DMS53 treated with DMSO at 0.1 percent for 48 hours (cell line): ENCODE measurements at regions not wholly inside any gene's neighbourhood (a gene's known extent, or its start where the extent isn't known, plus 50 kb on each side); places are given as distances from the start of the nearest gene placed in this dataset.
A peak's percentile ranks its signal among the peaks of the same experiment; 100 is the strongest.
"Not testable (repeated sequence)": the region's sequence is repeated elsewhere in the genome, so short reads cannot be mapped to it uniquely, and the experiment has no call there.

Source experiments
- DNase-seq: peaks from one replicate; lab custom pipeline; 2025; ENCODE audit not compliant: unreplicated experiment; lab: John Stamatoyannopoulos, UW

DNA sequence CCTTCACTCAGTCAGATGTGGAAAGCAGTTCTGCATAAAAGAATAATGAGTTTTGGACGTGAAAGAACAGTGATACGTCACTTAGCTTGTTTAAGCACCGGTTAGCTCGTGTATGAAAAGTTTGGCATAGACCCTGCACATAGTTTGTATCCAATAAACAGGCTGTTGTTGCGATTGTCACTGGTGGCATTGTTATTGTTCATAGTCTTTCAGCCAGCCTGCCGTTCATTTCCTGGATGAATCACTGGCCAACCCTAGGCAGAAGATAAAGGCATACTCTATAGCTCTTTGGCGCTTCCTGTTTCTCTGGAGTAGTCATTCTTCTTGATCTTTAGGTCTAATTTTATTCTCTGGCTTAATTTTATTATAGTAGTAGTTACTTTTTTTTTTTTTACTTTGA is 57.8 kb upstream of the ANKRD30A start:
- no peak for DNase-seq

- not testable (repeated sequence) for DNase-seq
Observed at GRCh38 chr10:37062296-37062695, 63.1 kb upstream of the ANKRD30A start.

DNA sequence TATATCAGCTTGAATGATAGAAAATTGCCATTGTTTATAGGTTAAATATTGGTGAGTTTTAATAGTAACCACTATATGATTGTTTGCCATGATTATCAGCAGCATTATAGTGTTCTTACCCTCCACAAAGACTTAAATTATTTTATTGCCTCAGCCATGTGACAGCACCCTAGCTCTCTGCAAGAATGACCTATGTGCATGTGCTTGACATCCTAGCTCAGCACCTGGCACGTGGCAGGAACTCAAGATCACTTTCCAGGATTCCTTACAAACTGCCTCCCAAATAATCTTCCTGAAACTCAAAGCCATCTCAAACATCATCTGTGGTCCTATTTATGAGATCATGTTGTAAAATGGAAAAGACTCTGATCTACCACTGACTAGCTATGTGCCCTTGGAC is 68.1 kb upstream of the ANKRD30A start:
- DNase-seq, result no peak

GRCh38 chr10:37053476-37053875 is 71.9 kb upstream of the ANKRD30A start:
- no peak for DNase-seq

GRCh38 chr10:37049982-37050381 is 75.4 kb upstream of the ANKRD30A start:
- not testable (repeated sequence) for DNase-seq

- DNase-seq, result not testable (repeated sequence)
Observed at GRCh38 chr10:37044319-37044718, 81.1 kb upstream of the ANKRD30A start.

GRCh38 chr10:37035853-37036252 is 89.5 kb upstream of the ANKRD30A start:
- no peak for DNase-seq

DNA sequence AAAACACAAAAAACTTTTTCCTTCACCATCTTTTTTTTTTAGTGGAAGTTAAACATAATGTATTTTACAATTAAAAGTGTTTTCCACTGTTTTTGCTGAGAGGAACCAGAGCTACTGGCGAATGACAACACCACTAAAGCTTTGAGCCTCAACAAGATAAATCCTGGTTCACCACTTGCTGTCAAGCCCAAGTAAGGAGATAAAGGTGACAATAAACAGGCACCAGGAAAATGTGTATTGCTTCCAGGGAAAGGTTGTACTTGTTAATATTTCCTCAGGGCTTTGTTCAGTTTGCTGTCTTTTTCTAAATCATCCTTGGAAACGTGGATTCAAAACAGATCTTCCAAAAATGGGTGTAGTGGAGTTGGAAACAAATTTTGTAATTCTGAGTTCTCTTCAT is 109.9 kb upstream of the ANKRD30A start:
- no peak for DNase-seq

- no peak for DNase-seq
Observed at GRCh38 chr10:37010741-37011140, 114.7 kb upstream of the ANKRD30A start.

DNA sequence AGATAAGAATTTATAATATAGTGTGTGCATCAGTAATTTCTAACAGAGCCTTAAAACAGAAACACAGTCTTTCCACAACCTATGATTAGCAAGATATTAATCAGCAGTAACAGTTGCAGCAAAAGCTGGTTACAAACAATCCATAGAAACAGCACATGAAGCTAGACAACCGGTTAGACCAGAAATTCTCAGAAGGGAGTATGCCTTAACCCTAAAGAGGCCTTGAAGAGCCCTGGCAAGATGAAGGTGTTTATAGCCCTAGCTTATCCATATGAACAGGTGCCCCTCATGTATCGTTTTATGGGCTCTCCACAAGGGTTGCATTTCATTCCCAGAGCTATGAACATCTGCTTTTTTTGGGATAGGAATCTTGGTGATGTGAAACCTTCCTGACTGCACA is 117.1 kb upstream of the ANKRD30A start:
- DNase-seq, result not testable (repeated sequence)

GRCh38 chr10:37003126-37003525 is 122.3 kb upstream of the ANKRD30A start:
- no peak for DNase-seq

DNA sequence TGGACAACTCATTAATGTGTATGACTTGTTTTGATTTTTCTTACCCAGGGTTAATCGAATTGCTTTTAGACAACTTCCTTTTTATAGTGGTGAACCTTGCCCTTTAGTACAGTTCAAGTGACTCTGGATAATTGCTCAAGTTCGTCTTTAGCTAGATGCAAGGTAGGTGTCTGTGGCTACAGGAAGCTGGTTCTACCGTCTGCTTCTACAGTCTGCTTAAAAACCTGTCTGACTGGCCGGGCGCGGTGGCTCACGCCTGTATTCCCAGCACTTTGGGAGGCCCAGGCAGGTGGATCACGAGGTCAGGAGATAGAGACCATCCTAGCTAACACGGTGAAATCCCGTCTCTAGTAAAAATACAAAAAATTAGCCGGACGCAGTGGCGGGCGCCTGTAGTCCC is 129.6 kb upstream of the ANKRD30A start:
- DNase-seq, result not testable (repeated sequence)

GRCh38 chr10:36994886-36995285 is 130.5 kb upstream of the ANKRD30A start:
- no peak for DNase-seq

DNA sequence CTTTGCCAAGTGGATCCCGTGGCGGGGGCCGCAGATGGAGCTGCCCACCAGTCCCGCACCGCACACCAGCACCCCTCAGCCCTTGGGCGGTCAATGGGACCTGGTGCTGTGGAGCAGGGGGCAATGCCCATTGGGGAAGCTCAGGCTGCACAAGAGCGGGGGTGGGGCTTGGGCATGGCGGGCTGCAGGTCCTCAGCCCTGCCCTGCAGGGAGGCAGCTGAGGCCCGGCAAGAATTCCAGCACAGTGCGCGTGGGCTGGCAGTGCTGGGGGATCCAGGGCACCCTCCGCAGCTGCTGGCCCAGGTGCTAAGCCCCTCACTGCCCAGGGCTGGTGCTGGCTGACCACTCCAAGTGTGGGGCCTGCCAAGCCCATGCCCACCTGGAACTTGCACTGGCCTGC is 136.2 kb upstream of the ANKRD30A start:
- DNase-seq, result no peak

GRCh38 chr10:36946598-36946997 is 178.8 kb upstream of the ANKRD30A start:
- no peak for DNase-seq

DNA sequence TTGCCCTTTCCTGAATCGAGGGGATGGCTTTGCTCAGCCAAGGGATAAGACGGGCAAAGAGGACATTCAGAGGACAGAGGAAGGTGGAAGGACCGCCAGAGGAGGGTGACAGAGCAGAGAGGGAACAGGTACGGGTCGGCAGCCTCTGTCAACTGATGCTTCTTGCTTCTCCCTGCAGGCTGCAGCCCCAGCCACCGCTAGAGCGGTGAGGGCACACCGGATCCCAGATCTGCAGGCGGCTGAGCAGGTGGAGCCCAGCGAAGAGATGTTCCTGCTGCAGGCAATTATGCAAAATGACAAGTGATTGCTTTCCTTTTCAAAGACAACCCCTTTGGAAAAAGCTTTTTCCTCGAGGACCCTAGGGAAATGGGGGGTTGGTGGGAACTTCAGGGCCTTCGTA is 181.9 kb upstream of the ANKRD30A start:
- no peak for DNase-seq

DNA sequence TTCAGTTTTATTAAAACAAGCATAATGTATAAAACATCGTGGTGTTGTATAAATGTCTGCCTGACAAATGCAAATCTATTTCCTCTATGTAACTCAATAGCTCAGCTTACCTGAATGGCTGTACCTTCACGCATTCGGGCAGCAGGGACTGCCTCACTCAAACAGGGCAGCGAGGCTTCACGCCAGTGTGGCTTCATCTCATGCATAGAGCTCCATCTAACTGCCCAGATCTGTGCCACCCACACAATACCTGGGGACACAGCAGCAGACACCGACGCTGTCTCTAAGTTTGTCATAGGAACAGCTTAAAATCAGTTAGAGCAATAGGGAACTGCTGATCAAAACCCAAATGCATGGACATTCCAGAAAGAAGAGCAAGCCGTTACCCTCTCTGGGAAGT is 182.8 kb upstream of the ANKRD30A start:
- DNase-seq, result no peak

DNA sequence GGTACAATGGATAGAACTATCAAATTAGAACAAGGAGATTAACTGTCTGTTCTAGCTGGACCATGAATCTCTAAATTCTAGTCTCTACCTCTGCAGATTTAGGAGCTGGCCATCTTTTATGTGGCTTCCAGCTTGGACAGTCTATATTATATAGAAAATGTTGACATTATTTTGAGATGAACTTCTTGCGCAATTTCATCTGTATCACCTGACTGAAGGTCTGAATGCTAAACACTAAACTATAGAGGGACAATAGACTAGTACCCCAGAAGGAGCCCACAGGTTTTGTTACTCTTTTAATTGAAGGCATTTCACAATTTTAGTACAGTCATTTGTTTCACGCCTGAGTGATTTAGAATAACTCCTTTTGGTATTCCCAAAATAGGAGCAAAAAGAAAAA is 222.4 kb upstream of the ANKRD30A start:
- DNase-seq, result no peak

DNA sequence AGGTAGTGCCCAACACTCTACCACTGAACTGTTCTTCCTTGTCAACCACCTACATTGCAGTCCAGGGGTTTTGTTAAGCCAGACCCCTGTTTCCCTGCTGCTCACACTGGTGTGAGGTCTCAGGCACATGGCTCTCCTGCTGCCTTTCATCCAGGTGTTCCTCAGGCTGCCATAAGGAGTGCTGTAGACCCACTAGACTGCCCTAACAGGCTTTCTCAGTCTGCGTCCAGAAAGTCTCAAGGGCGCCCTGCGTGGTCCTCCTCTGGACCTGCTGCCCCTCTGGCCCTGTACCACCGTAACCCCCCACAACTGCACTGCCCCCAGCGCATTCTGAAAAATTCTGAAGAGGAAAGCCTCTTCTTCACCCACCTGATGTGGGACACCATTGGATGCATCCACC is 225.7 kb upstream of the ANKRD30A start:
- no peak for DNase-seq

- DNase-seq, result peak; percentile 5
Observed at GRCh38 chr10:36888925-36889573, 236.3 kb upstream of the ANKRD30A start.

DNA sequence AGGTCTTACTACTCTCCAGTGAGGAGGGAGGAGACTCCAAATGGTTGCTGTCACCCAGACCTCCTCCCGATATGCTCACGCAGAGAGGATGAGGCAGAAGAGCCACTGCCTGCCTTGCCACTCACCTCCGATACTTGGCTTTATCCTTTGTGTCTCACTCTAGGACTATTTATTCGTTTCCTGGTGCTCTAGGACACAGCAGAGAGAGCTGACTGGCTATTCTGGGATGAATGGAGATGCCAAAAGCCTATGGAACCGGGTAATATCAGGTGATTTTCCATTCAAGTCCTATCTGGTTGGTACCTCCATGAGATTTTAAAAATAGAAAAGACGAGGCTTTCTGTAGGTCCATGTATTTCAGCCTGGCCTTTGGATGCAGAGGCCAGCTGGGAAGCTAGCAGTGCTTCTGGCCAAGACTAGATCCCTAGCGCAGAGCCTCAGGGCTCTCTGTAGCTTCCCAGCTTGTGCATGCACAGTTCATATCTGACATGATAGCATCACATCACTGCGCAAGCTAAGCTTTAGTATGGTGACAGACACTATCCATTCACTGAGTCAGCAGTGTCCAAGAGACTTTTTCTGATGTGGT is 239.0 kb upstream of the ANKRD30A start:
- DNase-seq, result no peak

GRCh38 chr10:36885746-36886145 is 239.7 kb upstream of the ANKRD30A start:
- DNase-seq, result no peak

DNA sequence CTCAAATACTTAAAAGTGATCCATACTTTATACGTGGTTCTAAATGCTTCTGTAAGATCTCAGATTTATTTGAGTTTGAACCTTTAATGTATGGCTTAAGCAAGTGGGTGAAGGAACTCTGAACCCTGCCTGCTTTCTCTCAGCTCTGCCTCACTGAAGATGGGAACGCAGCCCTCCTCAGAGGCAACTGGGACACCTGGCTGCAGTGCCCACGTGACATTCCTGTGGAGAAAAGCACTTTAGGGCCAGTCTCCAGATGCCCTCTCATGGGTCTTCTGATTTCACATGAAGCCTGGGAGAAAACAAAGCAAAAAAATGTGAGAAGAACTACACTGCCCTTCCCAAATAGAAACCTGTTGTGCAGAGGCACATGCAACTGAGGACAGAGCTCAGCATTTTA is 242.6 kb upstream of the ANKRD30A start:
- DNase-seq, result no peak
